ENCODE measurements at regions not wholly inside any gene's neighbourhood (a gene's known extent, or its start where the extent isn't known, plus 50 kb on each side); places are given as distances from the start of the nearest gene placed in this dataset.

- TF ChIP-seq, protein P1, sequence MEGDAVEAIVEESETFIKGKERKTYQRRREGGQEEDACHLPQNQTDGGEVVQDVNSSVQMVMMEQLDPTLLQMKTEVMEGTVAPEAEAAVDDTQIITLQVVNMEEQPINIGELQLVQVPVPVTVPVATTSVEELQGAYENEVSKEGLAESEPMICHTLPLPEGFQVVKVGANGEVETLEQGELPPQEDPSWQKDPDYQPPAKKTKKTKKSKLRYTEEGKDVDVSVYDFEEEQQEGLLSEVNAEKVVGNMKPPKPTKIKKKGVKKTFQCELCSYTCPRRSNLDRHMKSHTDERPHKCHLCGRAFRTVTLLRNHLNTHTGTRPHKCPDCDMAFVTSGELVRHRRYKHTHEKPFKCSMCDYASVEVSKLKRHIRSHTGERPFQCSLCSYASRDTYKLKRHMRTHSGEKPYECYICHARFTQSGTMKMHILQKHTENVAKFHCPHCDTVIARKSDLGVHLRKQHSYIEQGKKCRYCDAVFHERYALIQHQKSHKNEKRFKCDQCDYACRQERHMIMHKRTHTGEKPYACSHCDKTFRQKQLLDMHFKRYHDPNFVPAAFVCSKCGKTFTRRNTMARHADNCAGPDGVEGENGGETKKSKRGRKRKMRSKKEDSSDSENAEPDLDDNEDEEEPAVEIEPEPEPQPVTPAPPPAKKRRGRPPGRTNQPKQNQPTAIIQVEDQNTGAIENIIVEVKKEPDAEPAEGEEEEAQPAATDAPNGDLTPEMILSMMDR (IDR thresholded peaks at IDR 0.05) = no peak
- TF ChIP-seq EZH2 (IDR thresholded peaks at IDR 0.05; ENCODE audit: borderline replicate concordance, insufficient read depth, low read depth, low read length, poor library complexity, severe bottlenecking) = no peak
Observed at GRCh38 chr4:169849456-169849855, 91.7 kb upstream of the HPF1 start.
